VCaP (cell line): ENCODE measurements at regions not wholly inside any gene's neighbourhood (a gene's known extent, or its start where the extent isn't known, plus 50 kb on each side); places are given as distances from the start of the nearest gene placed in this dataset.

Experiments used
- H3K27ac ChIP-seq: fragments of 450-650 bp; 2 replicates; pipeline ENCODE4 v1.5.1; 2017
- CTCF ChIP-seq: fragments of 450-650 bp; conservative IDR thresholded peaks from 2 replicates; pipeline ENCODE4 v1.5.1; 2017; ENCODE audit warnings: mild to moderate bottlenecking, moderate library complexity

- no peak for TF ChIP-seq CTCF
- H3K27ac ChIP-seq, result no peak overlapping the region
Observed at GRCh38 chr6:91569071-91569470, 982.2 kb upstream of the MAP3K7 start.

DNA sequence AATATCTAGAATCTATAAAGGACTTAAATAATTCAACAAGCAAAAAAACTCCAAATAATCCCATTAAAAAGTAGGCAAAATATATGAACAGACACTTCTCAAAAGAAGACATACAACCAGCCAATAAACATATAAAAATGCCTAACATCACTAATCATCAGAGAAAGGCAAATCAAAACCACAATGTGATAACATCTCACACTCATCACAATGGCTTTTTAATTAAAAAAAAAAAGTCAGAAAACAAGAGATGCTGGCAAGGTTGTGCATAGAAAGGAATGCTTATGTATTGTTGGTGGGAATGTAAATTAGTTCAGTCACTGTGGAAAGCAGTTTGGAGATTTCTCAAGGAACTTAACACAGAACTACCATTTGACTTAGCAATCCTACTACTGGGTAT is 979.6 kb upstream of the MAP3K7 start:
- H3K27ac ChIP-seq, result no peak overlapping the region
- TF ChIP-seq CTCF, result no peak

GRCh38 chr6:91565207-91565606 is 978.3 kb upstream of the MAP3K7 start:
- H3K27ac ChIP-seq, result no peak overlapping the region
- TF ChIP-seq CTCF, result no peak

DNA sequence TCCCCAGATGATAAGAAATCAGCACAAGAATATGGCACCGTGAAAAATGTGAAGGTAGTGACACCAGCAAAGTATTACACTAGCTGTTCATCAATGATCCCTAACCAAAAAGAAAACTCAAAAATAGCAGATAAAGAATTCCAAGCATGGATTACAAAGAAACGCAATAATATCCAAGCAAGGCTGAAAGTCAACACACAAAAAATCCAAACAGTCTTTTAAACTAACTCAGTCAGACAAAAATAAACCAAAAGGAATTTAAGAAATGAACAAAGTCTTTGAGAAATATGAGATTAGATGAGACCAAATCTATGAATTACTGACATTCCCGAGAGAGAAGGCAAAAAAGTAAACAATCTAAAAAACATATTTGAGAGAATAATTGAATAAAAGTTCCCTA is 976.1 kb upstream of the MAP3K7 start:
- TF ChIP-seq CTCF, result no peak
- no peak overlapping the region for H3K27ac ChIP-seq

GRCh38 chr6:91560409-91560808 is 973.5 kb upstream of the MAP3K7 start:
- TF ChIP-seq CTCF, result no peak
- no peak overlapping the region for H3K27ac ChIP-seq

DNA sequence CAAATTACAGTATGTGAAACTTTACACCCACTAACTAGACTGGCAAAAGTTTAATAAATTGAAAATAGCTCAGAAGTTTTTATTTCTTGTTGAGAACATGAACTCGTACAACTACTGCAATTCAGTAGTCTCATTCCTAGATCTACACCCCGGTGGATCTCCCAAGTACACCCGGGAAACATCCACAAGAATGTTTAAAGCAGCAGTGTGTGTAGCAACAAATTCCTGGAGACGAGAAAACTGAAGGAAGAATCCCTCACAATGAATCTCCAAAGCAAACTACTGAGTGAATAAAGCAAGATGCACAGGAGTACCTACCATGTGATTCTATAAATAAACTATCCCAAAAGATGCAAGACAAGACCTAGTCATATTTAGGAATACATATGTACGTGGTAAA is 954.0 kb upstream of the MAP3K7 start:
- TF ChIP-seq CTCF, result no peak
- no peak overlapping the region for H3K27ac ChIP-seq

GRCh38 chr6:91539456-91539855 is 952.6 kb upstream of the MAP3K7 start:
- no peak overlapping the region for H3K27ac ChIP-seq
- TF ChIP-seq CTCF, result no peak

- H3K27ac ChIP-seq, result no peak overlapping the region
- TF ChIP-seq CTCF, result no peak
Observed at GRCh38 chr6:91538622-91539021, 951.8 kb upstream of the MAP3K7 start.
